ENCODE measurements at regions not wholly inside any gene's neighbourhood (a gene's known extent, or its start where the extent isn't known, plus 50 kb on each side); places are given as distances from the start of the nearest gene placed in this dataset.
"Not testable (repeated sequence)": the region's sequence is repeated elsewhere in the genome, so short reads cannot be mapped to it uniquely, and the experiment has no call there.

DNA sequence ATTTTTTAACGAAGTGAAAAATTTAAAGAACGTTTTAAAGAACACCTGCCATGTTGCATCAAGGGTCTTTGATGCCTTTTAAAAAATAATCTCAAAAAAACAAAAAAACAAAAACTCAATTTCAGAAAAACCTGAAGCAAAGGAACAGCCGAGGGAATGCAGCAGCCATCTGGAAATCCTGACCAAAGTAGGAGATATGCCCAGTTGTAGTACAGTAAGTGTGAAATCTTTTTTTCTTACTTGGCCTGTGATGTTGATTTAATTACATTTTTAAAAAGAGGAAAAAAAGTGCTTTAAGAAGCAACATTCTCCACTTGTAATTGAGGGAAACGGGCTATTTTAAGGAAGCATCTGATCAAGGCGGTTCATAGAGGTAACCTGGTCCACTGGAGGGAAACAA lies 213.7 kb upstream of the GAP43 start:
- no peaks in the 10 kb centered on the region for H3K9me3 ChIP-seq
- TF ChIP-seq, protein P1, sequence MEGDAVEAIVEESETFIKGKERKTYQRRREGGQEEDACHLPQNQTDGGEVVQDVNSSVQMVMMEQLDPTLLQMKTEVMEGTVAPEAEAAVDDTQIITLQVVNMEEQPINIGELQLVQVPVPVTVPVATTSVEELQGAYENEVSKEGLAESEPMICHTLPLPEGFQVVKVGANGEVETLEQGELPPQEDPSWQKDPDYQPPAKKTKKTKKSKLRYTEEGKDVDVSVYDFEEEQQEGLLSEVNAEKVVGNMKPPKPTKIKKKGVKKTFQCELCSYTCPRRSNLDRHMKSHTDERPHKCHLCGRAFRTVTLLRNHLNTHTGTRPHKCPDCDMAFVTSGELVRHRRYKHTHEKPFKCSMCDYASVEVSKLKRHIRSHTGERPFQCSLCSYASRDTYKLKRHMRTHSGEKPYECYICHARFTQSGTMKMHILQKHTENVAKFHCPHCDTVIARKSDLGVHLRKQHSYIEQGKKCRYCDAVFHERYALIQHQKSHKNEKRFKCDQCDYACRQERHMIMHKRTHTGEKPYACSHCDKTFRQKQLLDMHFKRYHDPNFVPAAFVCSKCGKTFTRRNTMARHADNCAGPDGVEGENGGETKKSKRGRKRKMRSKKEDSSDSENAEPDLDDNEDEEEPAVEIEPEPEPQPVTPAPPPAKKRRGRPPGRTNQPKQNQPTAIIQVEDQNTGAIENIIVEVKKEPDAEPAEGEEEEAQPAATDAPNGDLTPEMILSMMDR (IDR thresholded peaks at IDR 0.05) = no peak
- H3K27me3 ChIP-seq = no peaks in the 10 kb centered on the region
- no peak overlapping the region for H3K4me3 ChIP-seq
- H3K27ac ChIP-seq = no peak overlapping the region
- H3K4me1 ChIP-seq = no peaks in the 10 kb centered on the region
- ATAC-seq (no peak), DNase-seq (no peak)
- H3K36me3 ChIP-seq = no peaks in the 10 kb centered on the region
- intact Hi-C loops (cut with DNase I) = no loop called here

DNA sequence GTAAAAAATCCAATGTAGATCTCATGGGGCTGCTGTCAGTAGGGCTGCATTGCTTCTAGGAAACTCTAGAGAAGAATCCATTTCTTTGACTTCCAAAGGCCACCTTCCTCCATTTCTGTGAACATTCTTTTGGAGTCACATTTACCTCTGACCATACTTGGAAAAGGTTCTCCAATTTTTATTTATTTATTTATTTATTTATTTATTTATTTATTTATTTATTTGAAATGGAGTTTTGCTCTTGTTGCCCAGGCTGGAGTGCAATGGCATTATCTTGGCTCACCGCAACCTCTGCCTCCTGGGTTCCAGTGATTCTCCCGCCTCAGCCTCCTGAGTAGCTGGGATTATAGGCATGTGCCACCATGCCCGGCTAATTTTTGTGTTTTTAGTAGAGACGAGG lies 208.7 kb upstream of the GAP43 start:
- ATAC-seq; H3K9me3 ChIP-seq; H3K27ac ChIP-seq; DNase-seq; H3K4me1 ChIP-seq; H3K4me3 ChIP-seq; H3K27me3 ChIP-seq; H3K36me3 ChIP-seq; intact Hi-C loops (cut with DNase I): not testable (repeated sequence)

DNA sequence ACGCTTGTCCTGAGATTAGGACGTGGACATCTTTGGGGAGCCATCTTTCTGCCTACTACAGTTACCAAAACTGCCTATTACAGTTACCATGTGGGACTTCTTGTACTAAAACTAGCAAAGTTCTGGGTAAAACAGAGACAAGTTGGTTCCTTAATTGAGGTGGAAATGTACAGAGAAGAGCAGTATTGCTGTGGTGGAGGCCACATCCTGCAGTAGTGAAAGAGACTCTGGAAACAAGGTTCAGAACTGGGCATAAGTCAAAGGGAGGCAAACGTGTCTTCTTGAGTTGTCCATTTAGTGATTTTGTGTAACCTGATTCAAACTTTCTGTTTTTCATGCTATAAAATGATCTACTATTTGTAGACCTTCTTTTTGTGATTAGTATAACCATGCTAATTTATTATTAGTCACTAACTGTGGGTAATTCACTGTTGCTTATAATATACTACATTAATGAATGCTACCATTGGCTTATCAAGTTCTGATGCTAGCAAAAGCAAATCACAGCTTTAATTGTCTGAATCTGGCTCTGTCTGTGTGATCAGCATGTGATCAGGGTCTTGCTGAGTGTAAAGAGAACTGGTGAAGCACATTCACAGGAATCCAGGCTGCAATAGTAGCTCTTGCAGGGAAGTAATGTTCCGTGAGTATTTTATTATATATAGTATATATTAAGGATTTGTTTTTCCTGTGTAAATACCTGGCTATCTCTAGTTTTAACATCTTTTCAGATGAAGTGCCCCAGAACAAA lies 207.9 kb upstream of the GAP43 start:
- no peaks in the 10 kb centered on the region for H3K27me3 ChIP-seq
- H3K4me3 ChIP-seq = no peak overlapping the region
- H3K9me3 ChIP-seq = no peaks in the 10 kb centered on the region
- TF ChIP-seq, protein P1 (IDR thresholded peaks at IDR 0.05) = no peak
- no peak for DNase-seq
- no peak overlapping the region for H3K27ac ChIP-seq
- intact Hi-C loops (cut with DNase I) = no loop called here
- H3K36me3 ChIP-seq = no peaks in the 10 kb centered on the region
- ATAC-seq = no peak
- H3K4me1 ChIP-seq = no peaks in the 10 kb centered on the region

DNA sequence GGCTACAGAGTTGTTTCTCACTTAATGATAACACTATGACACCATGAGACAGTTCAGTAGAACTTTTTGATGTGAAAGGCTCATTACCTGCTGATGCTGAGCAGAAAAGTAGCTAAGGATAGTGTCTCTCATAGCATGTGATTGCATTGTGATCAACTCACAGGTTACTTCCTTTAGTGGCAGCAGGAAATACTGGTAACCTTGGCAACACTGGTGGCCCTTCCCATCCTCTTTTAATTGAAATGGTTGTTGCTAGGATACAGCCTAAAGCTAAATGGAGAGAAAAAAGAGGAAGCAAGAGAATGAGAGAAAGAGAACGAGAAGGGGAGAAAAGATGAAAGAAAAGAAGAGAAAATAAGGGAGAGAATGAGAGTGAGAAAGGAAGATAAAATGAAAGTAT lies 204.7 kb upstream of the GAP43 start:
- ATAC-seq = no peak
- intact Hi-C loops (cut with DNase I) = no loop called here
- Histone ChIP-seq H3K9me3 (no peaks in the 10 kb centered on the region), H3K27me3 (no peaks in the 10 kb centered on the region), H3K4me3 (no peak overlapping the region), H3K4me1 (no peaks in the 10 kb centered on the region), H3K27ac (no peak overlapping the region), H3K36me3 (no peaks in the 10 kb centered on the region)
- no peak for DNase-seq
- TF ChIP-seq, protein P1 (IDR thresholded peaks at IDR 0.05) = no peak

DNA sequence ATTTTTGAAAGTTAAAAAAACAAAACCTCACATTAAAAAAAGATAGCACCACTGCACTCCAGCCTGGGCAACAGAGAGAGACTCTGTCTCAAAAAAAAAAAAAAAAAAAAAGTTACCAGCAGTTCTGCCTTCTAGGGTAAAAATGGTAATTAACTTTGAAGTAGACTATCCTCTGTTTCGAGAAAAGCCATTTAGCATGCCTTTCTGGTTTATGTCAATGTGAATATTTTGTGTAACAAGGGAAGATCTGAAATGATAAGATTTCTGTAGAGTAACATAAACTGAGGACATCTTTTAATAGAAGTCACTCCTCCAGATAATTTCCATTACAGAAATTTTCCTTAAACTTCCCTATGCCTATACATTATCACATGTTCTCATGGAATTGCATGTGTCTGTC lies 203.2 kb upstream of the GAP43 start:
- intact Hi-C loops (cut with DNase I) = no loop called here
- Histone ChIP-seq H3K4me3 (no peak overlapping the region), H3K4me1 (no peaks in the 10 kb centered on the region), H3K27ac (no peak overlapping the region), H3K27me3 (no peaks in the 10 kb centered on the region), H3K36me3 (no peaks in the 10 kb centered on the region), H3K9me3 (no peaks in the 10 kb centered on the region)
- TF ChIP-seq, protein P1 (IDR thresholded peaks at IDR 0.05) = no peak
- ATAC-seq = no peak
- DNase-seq = no peak

DNA sequence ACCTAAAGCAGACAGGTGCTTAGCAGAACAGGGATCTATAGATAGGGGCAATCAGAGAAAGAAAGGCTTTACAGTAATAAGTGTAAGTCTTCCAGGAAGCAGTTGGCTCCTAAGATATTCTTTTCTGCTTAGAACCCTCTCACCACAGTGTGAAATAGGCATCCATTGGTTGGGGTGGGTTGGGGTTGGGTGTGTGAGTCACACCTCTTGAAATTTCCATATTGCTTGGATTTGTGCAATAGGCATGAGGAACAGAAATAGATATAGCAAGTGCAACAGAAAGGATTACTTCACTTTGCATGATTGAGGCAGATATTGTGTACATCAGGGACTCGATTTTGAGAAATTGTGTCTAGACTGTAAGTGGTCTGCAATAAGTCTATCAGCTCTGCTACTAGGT lies 200.1 kb upstream of the GAP43 start:
- Histone ChIP-seq H3K9me3 (no peaks in the 10 kb centered on the region), H3K4me1 (no peaks in the 10 kb centered on the region), H3K27ac (no peak overlapping the region), H3K27me3 (no peaks in the 10 kb centered on the region), H3K4me3 (no peak overlapping the region), H3K36me3 (no peaks in the 10 kb centered on the region)
- DNase-seq (no peak), ATAC-seq (no peak)
- intact Hi-C loops (cut with DNase I) = no loop called here
- TF ChIP-seq, protein P1 (IDR thresholded peaks at IDR 0.05) = no peak
